ENCODE measurements at regions not wholly inside any gene's neighbourhood (a gene's known extent, or its start where the extent isn't known, plus 50 kb on each side); places are given as distances from the start of the nearest gene placed in this dataset.

DNA sequence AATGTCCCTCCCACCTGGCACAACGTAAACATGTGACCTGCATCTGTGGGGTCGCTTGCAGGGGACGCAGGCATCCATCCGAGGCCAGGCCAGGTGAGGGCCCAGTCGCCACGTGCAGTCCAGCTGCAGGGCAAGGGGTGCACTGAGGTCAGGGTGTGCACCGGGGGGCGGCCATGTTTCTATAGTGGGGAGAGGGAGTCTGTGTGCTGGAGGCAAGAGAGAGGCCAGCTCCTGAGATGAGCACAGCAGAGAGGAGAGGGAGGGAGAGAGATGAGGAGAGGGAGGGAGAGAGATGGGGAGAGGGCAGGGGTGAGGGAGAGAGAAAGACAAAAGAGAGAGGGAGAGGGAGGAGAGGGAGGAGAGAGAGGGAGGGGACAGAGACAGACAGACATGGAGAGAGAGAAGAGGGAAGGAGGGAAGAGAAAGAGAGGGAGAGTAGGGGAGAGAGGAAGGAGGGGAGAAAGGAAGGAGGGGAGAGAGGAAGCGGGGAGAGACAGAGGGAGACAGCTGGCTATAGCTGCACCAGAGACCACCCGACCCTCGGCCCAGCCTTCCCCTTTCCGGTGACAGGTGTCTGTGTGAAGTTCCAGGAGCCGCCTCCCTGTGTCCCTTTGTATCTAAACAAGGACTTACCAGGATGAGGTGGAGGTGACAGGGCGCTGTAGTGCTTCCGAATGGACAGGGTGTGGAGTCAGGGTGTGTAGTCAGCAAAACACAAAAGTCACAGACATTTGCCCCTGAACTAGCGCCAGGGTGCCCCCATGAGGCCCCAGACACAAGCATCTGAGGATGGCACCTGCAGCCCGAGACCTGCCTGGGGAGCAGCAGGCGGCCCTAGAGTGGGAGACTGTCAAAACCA lies 68.7 kb downstream of the ADRA2C start:
- TF ChIP-seq, protein P1, sequence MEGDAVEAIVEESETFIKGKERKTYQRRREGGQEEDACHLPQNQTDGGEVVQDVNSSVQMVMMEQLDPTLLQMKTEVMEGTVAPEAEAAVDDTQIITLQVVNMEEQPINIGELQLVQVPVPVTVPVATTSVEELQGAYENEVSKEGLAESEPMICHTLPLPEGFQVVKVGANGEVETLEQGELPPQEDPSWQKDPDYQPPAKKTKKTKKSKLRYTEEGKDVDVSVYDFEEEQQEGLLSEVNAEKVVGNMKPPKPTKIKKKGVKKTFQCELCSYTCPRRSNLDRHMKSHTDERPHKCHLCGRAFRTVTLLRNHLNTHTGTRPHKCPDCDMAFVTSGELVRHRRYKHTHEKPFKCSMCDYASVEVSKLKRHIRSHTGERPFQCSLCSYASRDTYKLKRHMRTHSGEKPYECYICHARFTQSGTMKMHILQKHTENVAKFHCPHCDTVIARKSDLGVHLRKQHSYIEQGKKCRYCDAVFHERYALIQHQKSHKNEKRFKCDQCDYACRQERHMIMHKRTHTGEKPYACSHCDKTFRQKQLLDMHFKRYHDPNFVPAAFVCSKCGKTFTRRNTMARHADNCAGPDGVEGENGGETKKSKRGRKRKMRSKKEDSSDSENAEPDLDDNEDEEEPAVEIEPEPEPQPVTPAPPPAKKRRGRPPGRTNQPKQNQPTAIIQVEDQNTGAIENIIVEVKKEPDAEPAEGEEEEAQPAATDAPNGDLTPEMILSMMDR (IDR thresholded peaks at IDR 0.05), result no peak
- no peak for TF ChIP-seq POLR2A (IDR thresholded peaks at IDR 0.05)
